COLO829 (cell line): ENCODE measurements at regions not wholly inside any gene's neighbourhood (a gene's known extent, or its start where the extent isn't known, plus 50 kb on each side); places are given as distances from the start of the nearest gene placed in this dataset.
A peak's percentile ranks its signal among the peaks of the same experiment; 100 is the strongest.
"Not testable (repeated sequence)": the region's sequence is repeated elsewhere in the genome, so short reads cannot be mapped to it uniquely, and the experiment has no call there.

Source experiments
- DNase-seq: peaks from one replicate; pipeline ENCODE4 v3.0.0; 2012; ENCODE audit warnings: low spot score

GRCh38 chr4:17236686-17237085 is 275.2 kb downstream of the QDPR start:
- DNase-seq: no peak

- DNase-seq: no peak
Observed at GRCh38 chr4:17234678-17235077, 277.2 kb downstream of the QDPR start.

GRCh38 chr4:17232566-17233253 is 279.2 kb downstream of the QDPR start:
- peak; percentile 2 for DNase-seq

- not testable (repeated sequence) for DNase-seq
Observed at GRCh38 chr4:17231880-17232475, 279.9 kb downstream of the QDPR start.

GRCh38 chr4:17230727-17231126 is 281.2 kb downstream of the QDPR start:
- DNase-seq: no peak

GRCh38 chr4:17220816-17221215 is 291.1 kb downstream of the QDPR start:
- DNase-seq: no peak

GRCh38 chr4:17218786-17219185 is 293.1 kb downstream of the QDPR start:
- no peak for DNase-seq

GRCh38 chr4:17206829-17207801 is 304.8 kb downstream of the QDPR start:
- no peak for DNase-seq

- DNase-seq: no peak
Observed at GRCh38 chr4:17204908-17205307, 306.5 kb upstream of the LDB2 start.

GRCh38 chr4:17203797-17204196 is 305.4 kb upstream of the LDB2 start:
- DNase-seq: no peak

- no peak for DNase-seq
Observed at GRCh38 chr4:17197070-17197469, 298.6 kb upstream of the LDB2 start.

- no peak for DNase-seq
Observed at GRCh38 chr4:17195461-17196275, 297.2 kb upstream of the LDB2 start.

- no peak for DNase-seq
Observed at GRCh38 chr4:17194586-17194985, 296.1 kb upstream of the LDB2 start.

GRCh38 chr4:17189759-17190158 is 291.3 kb upstream of the LDB2 start:
- DNase-seq: no peak

GRCh38 chr4:17189401-17189720 is 290.9 kb upstream of the LDB2 start:
- no peak for DNase-seq

GRCh38 chr4:17188547-17189400 is 290.3 kb upstream of the LDB2 start:
- no peak for DNase-seq

- no peak for DNase-seq
Observed at GRCh38 chr4:17188125-17188524, 289.7 kb upstream of the LDB2 start.

- no peak for DNase-seq
Observed at GRCh38 chr4:17187003-17187402, 288.6 kb upstream of the LDB2 start.

GRCh38 chr4:17182888-17183287 is 284.4 kb upstream of the LDB2 start:
- no peak for DNase-seq

GRCh38 chr4:17174751-17175150 is 276.3 kb upstream of the LDB2 start:
- DNase-seq: no peak

GRCh38 chr4:17173300-17173699 is 274.9 kb upstream of the LDB2 start:
- DNase-seq: no peak
